Retinal pigment epithelial cell (primary cell): ENCODE measurements at regions not wholly inside any gene's neighbourhood (a gene's known extent, or its start where the extent isn't known, plus 50 kb on each side); places are given as distances from the start of the nearest gene placed in this dataset.

Experiments
- DNase-seq: peaks from one replicate; pipeline ENCODE4 v3.0.0-alpha.2; 2010; ENCODE audit warnings: low read depth
- H3K4me3 ChIP-seq: 2 replicates; pipeline ENCODE4 v1.5.1; 2011; ENCODE audit warnings: mild to moderate bottlenecking, low read length, control low read depth, moderate library complexity
- CTCF ChIP-seq: conservative IDR thresholded peaks from 2 replicates; pipeline ENCODE4 v1.5.1; 2011; ENCODE audit warnings: low read depth, low read length, control low read depth, inconsistent platforms

GRCh38 chrX:42627891-42628290 is 150.1 kb downstream of the PPP1R2C start:
- H3K4me3 ChIP-seq, result no peak overlapping the region
- TF ChIP-seq CTCF, result no peak
- DNase-seq, result no peak

GRCh38 chrX:42624524-42624923 is 153.4 kb downstream of the PPP1R2C start:
- H3K4me3 ChIP-seq, result no peak overlapping the region
- no peak for TF ChIP-seq CTCF
- DNase-seq, result no peak

GRCh38 chrX:42619068-42619467 is 158.9 kb downstream of the PPP1R2C start:
- H3K4me3 ChIP-seq, result no peak overlapping the region
- no peak for DNase-seq
- TF ChIP-seq CTCF, result no peak

- H3K4me3 ChIP-seq, result no peak overlapping the region
- no peak for DNase-seq
- no peak for TF ChIP-seq CTCF
These were observed 161.0 kb downstream of the PPP1R2C start for GRCh38 chrX:42616981-42617380.

- peak; percentile 5 for TF ChIP-seq CTCF
- no peak for DNase-seq
These were observed 162.8 kb downstream of the PPP1R2C start for GRCh38 chrX:42615161-42615563.

GRCh38 chrX:42606591-42606990 is 171.4 kb downstream of the PPP1R2C start:
- TF ChIP-seq CTCF, result no peak
- no peak overlapping the region for H3K4me3 ChIP-seq
- DNase-seq, result no peak

More at GRCh38 chrX:42615161-42615563, 162.8 kb downstream of the PPP1R2C start:
- H3K4me3 ChIP-seq, result no peak overlapping the region

GRCh38 chrX:42604302-42604701 is 173.7 kb downstream of the PPP1R2C start:
- TF ChIP-seq CTCF, result no peak
- H3K4me3 ChIP-seq, result no peak overlapping the region
- no peak for DNase-seq
